ENCODE measurements at regions not wholly inside any gene's neighbourhood (a gene's known extent, or its start where the extent isn't known, plus 50 kb on each side); places are given as distances from the start of the nearest gene placed in this dataset.

DNA sequence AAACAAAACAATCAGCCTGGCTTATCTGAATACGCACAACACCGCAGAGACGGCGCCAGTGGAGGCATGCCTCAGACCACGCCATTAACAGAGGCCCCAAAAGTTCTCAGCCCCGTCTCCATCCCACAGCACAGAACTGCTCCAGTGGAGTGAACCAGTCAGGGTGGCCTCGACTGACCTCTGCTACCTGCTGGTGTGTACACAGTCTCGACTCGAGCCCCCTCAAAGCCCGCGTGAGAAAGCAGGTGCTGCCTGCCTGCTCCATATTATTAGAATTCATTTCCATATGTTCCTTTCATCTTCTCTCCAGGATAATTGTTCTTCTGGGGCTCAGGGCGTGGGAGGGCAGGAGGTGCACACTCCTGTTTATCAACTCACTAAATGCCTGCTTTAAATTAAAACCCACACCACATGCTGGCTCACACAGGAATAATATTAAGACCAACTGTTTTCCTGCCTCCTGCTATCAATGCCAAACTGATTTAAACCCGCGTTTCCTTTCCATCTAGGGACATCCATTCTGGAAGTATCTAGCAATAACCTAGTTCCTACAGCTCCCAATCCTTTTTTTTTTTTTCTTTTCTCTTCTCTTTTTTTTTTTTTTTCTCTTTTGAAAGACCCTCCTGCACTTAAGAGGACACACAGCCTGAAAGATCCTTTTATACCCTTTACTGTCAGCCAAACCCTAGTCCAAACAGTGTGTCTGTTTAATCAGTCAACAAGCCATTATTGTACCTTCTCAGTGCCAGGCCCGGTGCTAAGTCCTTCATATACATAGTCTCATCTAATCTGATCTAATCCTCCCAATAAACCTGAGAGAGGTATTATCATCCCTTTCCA is 101.2 kb downstream of the TLE3 start:
- no peak for DNase-seq (ENCODE audit: low read depth in 3 of 3, low spot score in 1 of 3)

DNA sequence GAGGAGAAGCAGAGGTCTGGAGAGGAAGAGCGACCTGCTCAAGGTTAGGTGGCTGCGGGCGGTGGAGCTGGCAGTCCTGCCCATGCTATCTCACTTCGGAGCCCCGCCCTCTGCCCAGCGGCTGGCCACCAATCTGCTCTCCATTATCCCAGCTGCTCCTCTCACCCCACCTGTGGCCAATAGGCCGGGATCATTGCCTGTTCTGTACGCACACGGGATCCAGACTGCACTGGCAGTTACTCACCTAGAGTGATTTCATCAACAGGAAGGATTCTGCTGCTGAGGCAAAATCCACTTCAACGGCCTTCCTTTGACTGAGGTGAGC is 100.6 kb downstream of the TLE3 start:
- no peak for DNase-seq (ENCODE audit: low read depth in 3 of 3, low spot score in 1 of 3)
